Fibroblast of the aortic adventitia (primary cell): ENCODE measurements at regions not wholly inside any gene's neighbourhood (a gene's known extent, or its start where the extent isn't known, plus 50 kb on each side); places are given as distances from the start of the nearest gene placed in this dataset.

Experiments used
- DNase-seq: peaks from one replicate; pipeline ENCODE4 v3.0.0-alpha.2; 2010; ENCODE audit warnings: low read depth
- H3K4me3 ChIP-seq: 2 replicates; pipeline ENCODE4 v1.5.1; 2011; ENCODE audit warnings: low read depth, mild to moderate bottlenecking, control low read depth, low read length, moderate library complexity
- CTCF ChIP-seq: IDR thresholded peaks from 2 replicates; pipeline ENCODE4 v1.5.1; 2011; ENCODE audit warnings: mild to moderate bottlenecking, low read length, control low read depth, inconsistent platforms; ENCODE audit not compliant: insufficient read depth

DNA sequence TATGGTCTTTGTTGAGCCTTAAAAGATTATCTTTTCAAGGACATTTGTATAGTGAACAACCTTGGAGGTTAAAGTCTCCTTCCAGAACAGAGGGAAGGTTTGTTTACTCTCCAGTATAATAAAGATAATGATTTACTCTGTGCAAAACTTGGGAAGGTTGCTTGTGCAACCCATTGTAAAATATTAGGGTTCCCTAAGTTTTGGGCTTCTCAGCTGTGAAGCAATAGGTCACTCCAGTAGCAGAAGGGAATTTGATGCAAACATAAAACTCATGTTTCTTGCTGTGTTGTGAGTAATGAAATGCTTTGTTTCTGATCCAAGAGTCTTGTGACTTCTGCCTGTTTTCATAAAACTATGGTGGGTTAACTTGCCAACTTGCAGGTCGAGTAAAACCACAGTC lies 177.5 kb downstream of the SUCNR1 start:
- peak; percentile 32 for DNase-seq

DNA sequence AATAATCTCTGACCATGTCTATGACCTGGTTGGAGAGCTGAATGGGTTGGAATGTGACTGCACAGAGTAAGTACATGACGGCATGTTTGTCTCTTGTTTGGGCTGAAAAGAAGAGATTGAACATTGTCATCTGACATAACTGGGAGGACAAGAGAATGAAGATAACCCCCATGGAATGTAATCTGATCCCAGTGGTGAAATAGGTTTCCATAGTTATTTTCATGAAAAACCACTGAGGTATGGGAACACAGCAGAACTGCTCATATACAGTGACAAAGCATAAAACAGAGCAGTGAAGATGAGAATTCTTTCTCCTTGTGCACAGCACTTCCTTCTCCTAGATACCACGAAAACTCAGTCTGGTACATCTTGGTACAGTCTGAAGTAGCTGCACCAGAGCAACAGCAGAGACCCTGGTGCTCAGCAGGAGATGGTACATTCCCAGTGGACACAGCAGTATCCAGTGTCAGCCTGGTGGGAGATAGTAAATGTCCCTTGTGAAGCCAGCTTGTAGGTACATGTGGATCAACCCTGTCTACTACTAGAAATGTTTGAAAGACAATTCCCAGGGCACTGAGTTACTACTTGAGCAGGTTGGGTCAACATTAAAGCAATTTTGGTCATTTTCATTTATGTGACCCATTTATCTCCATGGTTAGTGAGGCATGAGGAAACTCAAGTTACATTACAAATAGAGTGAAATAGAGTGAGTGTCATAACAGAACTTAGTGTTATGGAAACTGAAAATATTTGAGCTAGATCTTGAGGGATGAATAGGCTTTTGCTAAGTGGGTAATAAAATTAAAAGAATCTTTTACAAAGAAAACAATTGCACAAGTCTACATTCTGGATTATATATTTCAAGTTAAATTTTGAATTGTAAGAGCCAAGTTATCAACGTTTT lies 178.3 kb downstream of the SUCNR1 start:
- DNase-seq, result peak; percentile 22
- no peak overlapping the region for H3K4me3 ChIP-seq
- no peak for TF ChIP-seq CTCF

More for the DNA sequence above, 177.5 kb downstream of the SUCNR1 start:
- H3K4me3 ChIP-seq, result no peak overlapping the region
- TF ChIP-seq CTCF, result no peak

DNA sequence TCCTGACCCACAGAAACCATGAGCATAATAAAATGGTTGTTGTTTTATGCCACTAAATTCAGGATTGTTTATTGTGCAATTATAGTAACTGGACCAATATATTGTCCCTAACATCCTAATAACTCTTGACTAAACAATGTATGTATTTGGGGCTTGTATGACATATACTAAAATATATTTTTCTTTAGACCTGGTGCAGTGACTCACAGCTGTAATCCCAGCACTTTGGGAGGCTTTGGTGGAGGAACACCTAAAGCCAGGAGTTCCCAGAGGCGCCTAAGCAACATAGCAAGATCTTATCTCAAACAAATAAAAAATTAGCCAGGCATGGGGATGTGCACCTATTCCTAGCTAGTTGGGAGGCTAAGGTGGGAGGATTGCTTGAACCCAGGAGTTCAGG lies 180.4 kb downstream of the SUCNR1 start:
- TF ChIP-seq CTCF, result no peak
- no peak for DNase-seq

GRCh38 chr3:152054315-152054714 lies 180.9 kb downstream of the SUCNR1 start:
- no peak for DNase-seq
- H3K4me3 ChIP-seq, result no peak overlapping the region
- no peak for TF ChIP-seq CTCF

More for the DNA sequence above, 180.4 kb downstream of the SUCNR1 start:
- no peak overlapping the region for H3K4me3 ChIP-seq

DNA sequence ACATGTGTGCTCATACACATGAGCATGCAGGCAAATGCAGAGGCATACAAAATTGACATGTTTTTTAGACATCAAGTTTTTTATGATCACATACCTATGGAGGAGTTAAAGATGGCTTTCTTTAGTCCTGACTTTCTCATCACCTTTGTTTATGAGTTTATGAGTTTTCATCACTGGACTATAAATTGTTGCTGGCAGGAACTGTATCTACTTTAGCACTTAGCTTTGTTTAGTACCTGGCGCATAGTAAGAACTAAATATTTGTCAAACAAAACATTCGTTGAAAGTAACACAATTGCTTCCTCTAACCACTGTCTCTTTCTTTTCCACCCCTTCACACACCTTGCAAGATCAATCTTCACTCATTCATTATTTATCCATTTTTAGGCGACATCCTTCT lies 182.6 kb downstream of the SUCNR1 start:
- no peak overlapping the region for H3K4me3 ChIP-seq
- DNase-seq, result no peak
- TF ChIP-seq CTCF, result no peak

- TF ChIP-seq CTCF, result no peak
- no peak for DNase-seq
- H3K4me3 ChIP-seq, result no peak overlapping the region
These were observed 183.0 kb downstream of the SUCNR1 start for GRCh38 chr3:152056481-152056880.
